Erythroblast (primary cell): ENCODE measurements at regions not wholly inside any gene's neighbourhood (a gene's known extent, or its start where the extent isn't known, plus 50 kb on each side); places are given as distances from the start of the nearest gene placed in this dataset.

Source experiments
- GATA1 ChIP-seq: IDR thresholded peaks from 2 replicates; pipeline ENCODE4 v1.6.1; 2011; ENCODE audit warnings: low read depth, mild to moderate bottlenecking, control low read depth, low read length, moderate library complexity
- POLR2A ChIP-seq: IDR thresholded peaks from 2 replicates; pipeline ENCODE4 v1.6.1; 2011; ENCODE audit warnings: mild to moderate bottlenecking, low read length

DNA sequence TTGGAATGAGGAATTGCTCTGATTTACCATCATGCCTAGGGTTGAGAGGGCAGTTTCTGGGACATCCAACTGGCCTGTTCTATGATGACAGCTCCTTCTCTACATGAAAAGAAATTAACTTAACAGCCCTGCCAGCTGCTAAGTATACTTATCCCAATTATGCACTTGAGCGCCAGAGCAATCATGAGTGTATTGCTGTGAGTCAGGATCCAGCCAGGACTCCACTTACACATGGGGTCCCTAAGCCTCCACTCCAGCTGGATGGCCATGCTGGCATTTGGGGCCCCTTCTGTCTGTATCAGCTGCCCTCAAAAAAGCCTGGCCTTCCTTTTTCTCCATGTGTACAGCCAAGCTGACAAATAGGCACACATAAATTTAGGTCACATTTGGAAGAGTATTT is 481.9 kb downstream of the TMX3 start:
- TF ChIP-seq POLR2A: no peak
- no peak for TF ChIP-seq GATA1
